PC-3 (cell line): ENCODE measurements at regions not wholly inside any gene's neighbourhood (a gene's known extent, or its start where the extent isn't known, plus 50 kb on each side); places are given as distances from the start of the nearest gene placed in this dataset.

Experiments used
- ATAC-seq: fragments of 200-7000 bp; cut with Tn5 transposase; 2 replicates; pipeline ENCODE4 v1.9.1; 2020; ENCODE audit warnings: mild to moderate bottlenecking, moderate library complexity
- BruUV-seq: library from RNA; stranded (reverse); fragments of 400-500 nt; replicated peaks from 2 replicates; lab custom pipeline; 2021; lab: Mats Ljungman, UMichigan
- CTCF ChIA-PET: fragments of 300-600 bp; sonication (Branson Sonifier 250); formaldehyde crosslinking; loops from one replicate; lab custom pipeline; 2022; ENCODE audit warnings: antibody characterized with exemption; lab: Charles Lee
- POLR2A ChIA-PET: fragments of 300-600 bp; sonication (Branson Sonifier 250); formaldehyde crosslinking; loops from one replicate; lab custom pipeline; 2022; ENCODE audit warnings: antibody characterized with exemption; ENCODE audit not compliant: unreplicated experiment; lab: Charles Lee
- DNase-seq: peaks from one replicate; pipeline ENCODE4 v3.0.0-alpha.2; 2015
- H2AFZ ChIP-seq: fragments of 300-600 bp; sonication (generic); 2 replicates; pipeline ENCODE4 v1.6.0; 2016; ENCODE audit warnings: antibody characterized with exemption, low read length
- H3F3A ChIP-seq: fragments of 300-600 bp; sonication (generic); one replicate; pipeline ENCODE4 v1.6.0; 2017; ENCODE audit warnings: antibody characterized with exemption, low read length, control low read depth, mild to moderate bottlenecking; ENCODE audit not compliant: unreplicated experiment
- H3K27ac ChIP-seq: fragments of 300-600 bp; sonication (generic); 2 replicates; pipeline ENCODE4 v1.5.1; 2016; ENCODE audit warnings: mild to moderate bottlenecking, low read length
- H3K27me3 ChIP-seq: fragments of 300-600 bp; sonication (generic); 2 replicates; pipeline ENCODE4 v1.6.1; 2016; ENCODE audit warnings: low read length, mixed read lengths
- H3K36me3 ChIP-seq: fragments of 300-600 bp; sonication (generic); 2 replicates; pipeline ENCODE4 v1.6.1; 2016; ENCODE audit warnings: low read depth, mixed run types, low read length, mixed read lengths
- H3K4me1 ChIP-seq: fragments of 300-600 bp; sonication (generic); 2 replicates; pipeline ENCODE4 v1.5.1; 2016; ENCODE audit warnings: low read length; ENCODE audit not compliant: insufficient read depth
- H3K4me2 ChIP-seq: fragments of 300-600 bp; sonication (generic); 2 replicates; pipeline ENCODE4 v1.6.0; 2016; ENCODE audit warnings: low read length
- H3K4me3 ChIP-seq: fragments of 300-600 bp; sonication (generic); 2 replicates; pipeline ENCODE4 v1.5.1; 2016; ENCODE audit warnings: mild to moderate bottlenecking, low read length, mixed read lengths
- H3K79me2 ChIP-seq: fragments of 300-600 bp; sonication (generic); 2 replicates; pipeline ENCODE4 v1.6.1; 2017; ENCODE audit warnings: low read length, mixed read lengths
- H3K9ac ChIP-seq: fragments of 300-600 bp; sonication (generic); 2 replicates; pipeline ENCODE4 v1.6.0; 2016; ENCODE audit warnings: mild to moderate bottlenecking, low read length
- H3K9me2 ChIP-seq: fragments of 300-600 bp; sonication (generic); replicated peaks from 2 replicates; pipeline ENCODE4 v1.6.1; 2016; ENCODE audit warnings: mixed run types, low read length, mixed read lengths
- H3K9me3 ChIP-seq: fragments of 300-600 bp; sonication (generic); 2 replicates; pipeline ENCODE4 v1.6.1; 2016; ENCODE audit warnings: low read length, mixed read lengths
- H4K20me1 ChIP-seq: fragments of 300-600 bp; sonication (generic); 2 replicates; pipeline ENCODE4 v1.6.1; 2016; ENCODE audit warnings: low read length, mixed read lengths
- EZH2 ChIP-seq: fragments of 300-600 bp; sonication (generic); IDR thresholded peaks from one replicate; pipeline ENCODE4 v1.6.1; 2017; ENCODE audit warnings: antibody characterized with exemption, mild to moderate bottlenecking, low read length; ENCODE audit not compliant: unreplicated experiment
- EZH2phosphoT487 ChIP-seq: fragments of 300-600 bp; sonication (generic); IDR thresholded peaks from 2 replicates; pipeline ENCODE4 v1.6.1; 2018; ENCODE audit warnings: mild to moderate bottlenecking, antibody characterized with exemption, low read length, borderline replicate concordance
- intact Hi-C: fragments of 100-400 bp; cut with micrococcal nuclease; formaldehyde crosslinking; loops from 2 replicates; pipeline ENCODE4 v1.9.0; 2023
- TF ChIP-seq, protein P1 (sequence below): fragments of 300-600 bp; sonication (generic); conservative IDR thresholded peaks from 2 replicates; pipeline ENCODE4 v1.5.1; 2017; ENCODE audit warnings: antibody characterized with exemption, low read depth, mild to moderate bottlenecking, low read length

- ChIA-PET POLR2A (no interaction called here), CTCF (no interaction called here)
- Histone ChIP-seq H3K27me3 (peaks cover 4% of the 10 kb centered on the region; the same call in 1 of the 2 replicates), H4K20me1 (no peaks in the 10 kb centered on the region), H3K9ac (no peak overlapping the region), H3K9me3 (no peaks in the 10 kb centered on the region), H3K9me2 (no peaks in the 10 kb centered on the region), H3K27ac (no peak overlapping the region), H3K4me1 (no peaks in the 10 kb centered on the region), H3F3A (no peaks in the 10 kb centered on the region), H3K36me3 (no peaks in the 10 kb centered on the region), H3K4me3 (no peak overlapping the region), H3K79me2 (no peaks in the 10 kb centered on the region), H2AFZ (no peak overlapping the region), H3K4me2 (no peak overlapping the region)
- DNase-seq (no peak), ATAC-seq (no peak)
- TF ChIP-seq, protein P1, sequence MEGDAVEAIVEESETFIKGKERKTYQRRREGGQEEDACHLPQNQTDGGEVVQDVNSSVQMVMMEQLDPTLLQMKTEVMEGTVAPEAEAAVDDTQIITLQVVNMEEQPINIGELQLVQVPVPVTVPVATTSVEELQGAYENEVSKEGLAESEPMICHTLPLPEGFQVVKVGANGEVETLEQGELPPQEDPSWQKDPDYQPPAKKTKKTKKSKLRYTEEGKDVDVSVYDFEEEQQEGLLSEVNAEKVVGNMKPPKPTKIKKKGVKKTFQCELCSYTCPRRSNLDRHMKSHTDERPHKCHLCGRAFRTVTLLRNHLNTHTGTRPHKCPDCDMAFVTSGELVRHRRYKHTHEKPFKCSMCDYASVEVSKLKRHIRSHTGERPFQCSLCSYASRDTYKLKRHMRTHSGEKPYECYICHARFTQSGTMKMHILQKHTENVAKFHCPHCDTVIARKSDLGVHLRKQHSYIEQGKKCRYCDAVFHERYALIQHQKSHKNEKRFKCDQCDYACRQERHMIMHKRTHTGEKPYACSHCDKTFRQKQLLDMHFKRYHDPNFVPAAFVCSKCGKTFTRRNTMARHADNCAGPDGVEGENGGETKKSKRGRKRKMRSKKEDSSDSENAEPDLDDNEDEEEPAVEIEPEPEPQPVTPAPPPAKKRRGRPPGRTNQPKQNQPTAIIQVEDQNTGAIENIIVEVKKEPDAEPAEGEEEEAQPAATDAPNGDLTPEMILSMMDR: no peak
- TF ChIP-seq EZH2phosphoT487 (no peak), EZH2 (no peak)
- BruUV-seq: no TSS peak
- intact Hi-C loops: no loop called here
Measured at GRCh38 chr15:94921936-94922335, 690.6 kb downstream of the MCTP2 start.

DNA sequence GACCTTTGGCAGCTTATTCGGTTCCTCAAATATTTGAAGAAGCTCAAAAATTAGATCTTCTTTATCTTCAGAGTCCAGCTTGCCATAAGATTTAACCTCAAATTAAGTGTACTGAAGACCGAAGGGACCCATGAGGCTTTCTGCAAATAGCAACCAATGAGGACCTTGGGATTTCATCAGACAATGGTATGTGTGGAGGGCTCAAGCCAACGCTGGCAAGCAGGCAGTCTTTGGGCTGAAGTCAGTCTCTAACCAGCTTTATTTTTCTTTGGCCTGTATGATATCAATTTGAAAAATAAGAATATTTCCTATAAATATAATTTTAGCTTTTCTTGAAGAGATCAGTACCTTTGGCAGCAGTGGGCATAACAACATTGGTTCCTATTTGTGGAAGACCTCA lies 692.7 kb downstream of the MCTP2 start:
- no peaks in the 10 kb centered on the region for H3K36me3 ChIP-seq
- no peaks in the 10 kb centered on the region for H3K79me2 ChIP-seq
- no peaks in the 10 kb centered on the region for H3K9me2 ChIP-seq
- ATAC-seq: no peak
- H3K27ac ChIP-seq: no peak overlapping the region
- intact Hi-C loops: no loop called here
- no peak overlapping the region for H3K4me2 ChIP-seq
- H3F3A ChIP-seq: no peaks in the 10 kb centered on the region
- no TSS peak for BruUV-seq
- H3K4me3 ChIP-seq: no peak overlapping the region
- H2AFZ ChIP-seq: no peak overlapping the region
- H3K27me3 ChIP-seq: no peaks in the 10 kb centered on the region
- H3K4me1 ChIP-seq: no peaks in the 10 kb centered on the region
- ChIA-PET CTCF (no interaction called here), POLR2A (no interaction called here)
- H3K9me3 ChIP-seq: no peaks in the 10 kb centered on the region
- no peak overlapping the region for H3K9ac ChIP-seq
- DNase-seq: no peak
- no peaks in the 10 kb centered on the region for H4K20me1 ChIP-seq
- TF ChIP-seq EZH2: no peak
- no peak for TF ChIP-seq EZH2phosphoT487
- TF ChIP-seq, protein P1: no peak

GRCh38 chr15:94924971-94925598 lies 693.7 kb downstream of the MCTP2 start:
- BruUV-seq: no TSS peak
- ChIA-PET CTCF (no interaction called here), POLR2A (no interaction called here)

More at GRCh38 chr15:94924971-94925598, 693.7 kb downstream of the MCTP2 start:
- Histone ChIP-seq H3K27me3 (no peaks in the 10 kb centered on the region), H3K4me2 (no peak overlapping the region), H3K9me3 (no peaks in the 10 kb centered on the region), H2AFZ (no peak overlapping the region), H3K79me2 (no peaks in the 10 kb centered on the region), H3K9me2 (no peaks in the 10 kb centered on the region), H3K4me1 (no peaks in the 10 kb centered on the region), H3K9ac (no peak overlapping the region), H3K27ac (no peak overlapping the region), H4K20me1 (no peaks in the 10 kb centered on the region), H3K36me3 (no peaks in the 10 kb centered on the region), H3F3A (no peaks in the 10 kb centered on the region), H3K4me3 (no peak overlapping the region)
- intact Hi-C loops: no loop called here
- DNase-seq: no peak
- ATAC-seq: no peak
- TF ChIP-seq, protein P1: no peak
- TF ChIP-seq EZH2phosphoT487 (no peak), EZH2 (no peak)
